ENCODE measurements at regions not wholly inside any gene's neighbourhood (a gene's known extent, or its start where the extent isn't known, plus 50 kb on each side); places are given as distances from the start of the nearest gene placed in this dataset.

GRCh38 chr9:135339378-135339973 lies 140.1 kb upstream of the PPP1R26 start:
- no peak for TF ChIP-seq CTCF (IDR thresholded peaks at IDR 0.05)
- TF ChIP-seq POLR2A (IDR thresholded peaks at IDR 0.05) = no peak
